Ovary (tissue), 3 donors: ENCODE measurements at regions not wholly inside any gene's neighbourhood (a gene's known extent, or its start where the extent isn't known, plus 50 kb on each side); places are given as distances from the start of the nearest gene placed in this dataset.

ENCODE experiments used
- EP300 ChIP-seq: sonication (generic); formaldehyde crosslinking; IDR thresholded peaks from one replicate; pipeline ENCODE4 v1.6.1; 2017; ENCODE audit warnings: antibody characterized with exemption
- POLR2A ChIP-seq: fragments of 450-650 bp; IDR thresholded peaks from one replicate; pipeline ENCODE4 v1.6.1; 2017; ENCODE audit warnings: antibody characterized with exemption, mild to moderate bottlenecking, moderate library complexity
- TF ChIP-seq, protein P1 (sequence below), 3 donors: fragments of 450-650 bp in 2 of 3; fragments of 200-600 bp in 1 of 3; IDR thresholded peaks; one replicate each; pipeline versions ENCODE4 v1.5.1 to v1.8.0; 2016 to 2022; ENCODE audit warnings: antibody characterized with exemption in 3 of 3, mild to moderate bottlenecking in 1 of 3
- donor health status: DM: no; HTN: no; CAD: no.

- no peak for TF ChIP-seq EP300
- TF ChIP-seq POLR2A: no peak
- TF ChIP-seq, protein P1, sequence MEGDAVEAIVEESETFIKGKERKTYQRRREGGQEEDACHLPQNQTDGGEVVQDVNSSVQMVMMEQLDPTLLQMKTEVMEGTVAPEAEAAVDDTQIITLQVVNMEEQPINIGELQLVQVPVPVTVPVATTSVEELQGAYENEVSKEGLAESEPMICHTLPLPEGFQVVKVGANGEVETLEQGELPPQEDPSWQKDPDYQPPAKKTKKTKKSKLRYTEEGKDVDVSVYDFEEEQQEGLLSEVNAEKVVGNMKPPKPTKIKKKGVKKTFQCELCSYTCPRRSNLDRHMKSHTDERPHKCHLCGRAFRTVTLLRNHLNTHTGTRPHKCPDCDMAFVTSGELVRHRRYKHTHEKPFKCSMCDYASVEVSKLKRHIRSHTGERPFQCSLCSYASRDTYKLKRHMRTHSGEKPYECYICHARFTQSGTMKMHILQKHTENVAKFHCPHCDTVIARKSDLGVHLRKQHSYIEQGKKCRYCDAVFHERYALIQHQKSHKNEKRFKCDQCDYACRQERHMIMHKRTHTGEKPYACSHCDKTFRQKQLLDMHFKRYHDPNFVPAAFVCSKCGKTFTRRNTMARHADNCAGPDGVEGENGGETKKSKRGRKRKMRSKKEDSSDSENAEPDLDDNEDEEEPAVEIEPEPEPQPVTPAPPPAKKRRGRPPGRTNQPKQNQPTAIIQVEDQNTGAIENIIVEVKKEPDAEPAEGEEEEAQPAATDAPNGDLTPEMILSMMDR (IDR thresholded peaks at IDR 0.05): no peak
Observed at GRCh38 chr9:86589730-86590129, 235.5 kb upstream of the TUT7 start.
